Glomerular visceral epithelial cell (primary cell): ENCODE measurements at regions not wholly inside any gene's neighbourhood (a gene's known extent, or its start where the extent isn't known, plus 50 kb on each side); places are given as distances from the start of the nearest gene placed in this dataset.
"Not testable (repeated sequence)": the region's sequence is repeated elsewhere in the genome, so short reads cannot be mapped to it uniquely, and the experiment has no call there.

Experiments
- DNase-seq: peaks from one replicate; pipeline ENCODE4 v3.0.0-alpha.2; 2016; ENCODE audit errors: extremely low spot score

DNA sequence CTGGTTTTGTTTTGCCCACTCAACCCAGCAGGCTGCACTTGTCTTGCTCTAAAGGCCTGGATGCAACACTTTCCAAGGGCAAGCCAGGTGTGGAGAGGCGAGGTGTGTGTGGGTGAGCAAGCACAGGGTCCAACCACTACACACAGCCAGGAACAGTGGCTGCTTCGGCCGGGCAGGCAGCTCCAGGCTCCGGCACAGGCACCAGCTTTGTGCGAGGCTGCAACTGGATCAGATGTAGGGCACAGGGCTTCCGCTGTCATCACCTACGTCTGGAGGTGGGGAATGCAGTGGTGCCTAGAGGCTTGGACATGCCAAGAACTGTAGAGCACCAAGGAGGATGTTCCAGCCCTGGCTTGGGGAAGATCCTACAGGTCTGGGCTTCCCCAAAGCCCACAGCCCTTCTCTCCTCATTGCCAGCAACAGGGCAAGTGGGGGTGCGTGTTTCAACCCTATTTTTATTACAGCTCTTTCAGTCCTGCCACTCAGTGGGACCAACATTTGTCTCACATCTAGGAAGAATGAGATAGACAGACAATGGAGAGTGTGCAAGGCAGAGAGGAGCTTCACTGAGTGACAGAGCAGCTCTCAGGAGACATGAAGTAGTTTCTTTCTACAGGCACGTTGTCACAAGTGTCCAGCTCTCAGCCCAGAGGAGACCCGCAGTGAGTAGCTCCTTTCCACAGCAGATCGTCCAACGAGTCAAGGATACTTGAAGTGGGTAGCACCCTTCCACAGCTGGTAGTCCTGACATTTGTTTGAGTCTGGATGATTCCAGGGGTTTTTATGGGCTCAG, 622.2 kb downstream of the CDH9 start:
- no peak for DNase-seq

- DNase-seq, result no peak
Measured at GRCh38 chr5:26390608-26391007, 647.8 kb downstream of the CDH9 start.

GRCh38 chr5:26388976-26389375, 649.4 kb downstream of the CDH9 start:
- no peak for DNase-seq

DNA sequence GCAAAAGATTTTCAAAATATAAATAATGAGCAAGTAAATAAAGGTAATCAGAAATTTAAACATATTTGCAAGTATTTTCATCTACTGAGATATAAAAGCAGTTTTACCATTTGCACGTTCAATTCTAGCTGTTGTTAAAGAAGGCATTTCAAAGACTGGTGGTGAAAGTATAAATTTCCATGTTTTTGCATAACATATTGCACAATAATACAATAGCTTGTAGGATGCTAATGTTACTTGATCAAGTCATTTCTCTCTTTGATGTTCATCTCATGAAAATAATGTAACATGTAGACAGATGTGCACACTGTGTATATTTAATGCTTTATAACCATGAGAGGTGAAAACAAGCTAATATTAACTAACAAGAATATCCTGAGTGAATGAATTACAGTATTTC, 651.9 kb downstream of the CDH9 start:
- DNase-seq, result no peak

- not testable (repeated sequence) for DNase-seq
Measured at GRCh38 chr5:26364624-26365023, 673.8 kb downstream of the CDH9 start.

GRCh38 chr5:26343801-26344325, 694.5 kb downstream of the CDH9 start:
- DNase-seq, result no peak

DNA sequence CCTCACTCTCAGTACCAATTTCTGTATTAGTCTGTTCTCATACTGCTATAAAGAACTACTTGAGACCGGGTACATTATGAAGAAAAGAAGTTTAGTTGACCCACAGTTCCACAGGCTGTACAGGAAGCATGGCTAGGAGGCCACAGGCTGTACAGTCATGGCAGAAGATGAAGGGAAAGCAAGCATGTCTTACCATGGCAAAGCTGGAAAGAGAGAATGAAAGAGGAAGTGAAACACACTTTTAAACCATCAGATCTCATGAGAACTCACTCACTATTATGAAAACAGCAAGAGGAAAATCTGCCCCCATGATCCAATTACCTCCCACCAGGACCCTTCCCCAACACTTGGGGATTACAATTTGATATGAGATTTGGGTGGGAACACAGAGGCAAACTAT, 698.8 kb downstream of the CDH9 start:
- no peak for DNase-seq

DNA sequence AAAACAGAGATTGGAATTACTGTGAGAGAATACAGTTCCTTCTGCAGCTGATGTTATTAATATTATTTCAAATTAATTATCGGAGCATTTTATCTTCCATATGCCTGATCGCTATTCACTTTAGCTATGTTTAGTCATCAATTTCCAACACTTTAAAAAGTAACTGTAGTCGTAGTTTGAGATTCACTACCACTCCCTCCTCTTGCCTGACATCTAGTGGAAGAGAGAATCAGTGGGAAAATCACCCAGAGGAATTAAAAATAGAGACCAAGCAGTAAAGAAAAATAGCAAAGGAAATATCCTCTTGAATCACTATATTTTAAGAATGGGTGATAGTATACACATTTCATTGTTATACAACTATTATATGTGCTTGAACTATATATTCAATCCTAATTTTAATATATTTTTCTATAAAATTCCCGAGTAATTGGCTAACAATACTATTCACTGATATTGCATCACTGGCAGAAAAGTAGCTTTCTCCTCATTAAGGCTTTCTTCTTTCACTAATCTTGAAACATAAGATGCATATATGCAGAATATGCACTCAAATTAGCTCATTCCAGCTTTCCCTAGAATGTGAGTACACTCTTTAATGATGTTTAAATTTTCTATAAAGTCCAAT, 708.7 kb downstream of the CDH9 start:
- peak; percentile 36 for DNase-seq

- DNase-seq, result no peak
Measured at GRCh38 chr5:26326153-26326759, 712.1 kb downstream of the CDH9 start.

DNA sequence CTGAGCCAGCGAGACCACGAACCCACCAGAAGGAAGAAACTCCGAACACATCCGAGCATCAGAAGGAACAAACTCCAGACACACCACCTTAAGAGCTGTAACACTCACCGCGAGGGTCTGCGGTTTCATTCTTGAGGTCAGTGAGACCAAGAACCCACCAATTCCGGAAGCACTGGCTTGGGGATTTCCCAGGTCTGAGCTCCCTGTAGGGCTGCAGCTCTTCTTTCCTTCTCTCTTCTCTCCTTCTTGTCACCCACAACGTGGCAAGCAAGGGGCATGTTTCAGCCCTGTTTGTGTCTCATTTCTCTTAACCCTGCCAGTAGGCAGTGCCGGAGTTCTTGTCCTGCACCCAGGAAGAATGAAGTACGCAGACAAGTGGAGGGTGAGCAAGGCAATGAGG, 713.0 kb downstream of the CDH9 start:
- DNase-seq, result not testable (repeated sequence)

DNA sequence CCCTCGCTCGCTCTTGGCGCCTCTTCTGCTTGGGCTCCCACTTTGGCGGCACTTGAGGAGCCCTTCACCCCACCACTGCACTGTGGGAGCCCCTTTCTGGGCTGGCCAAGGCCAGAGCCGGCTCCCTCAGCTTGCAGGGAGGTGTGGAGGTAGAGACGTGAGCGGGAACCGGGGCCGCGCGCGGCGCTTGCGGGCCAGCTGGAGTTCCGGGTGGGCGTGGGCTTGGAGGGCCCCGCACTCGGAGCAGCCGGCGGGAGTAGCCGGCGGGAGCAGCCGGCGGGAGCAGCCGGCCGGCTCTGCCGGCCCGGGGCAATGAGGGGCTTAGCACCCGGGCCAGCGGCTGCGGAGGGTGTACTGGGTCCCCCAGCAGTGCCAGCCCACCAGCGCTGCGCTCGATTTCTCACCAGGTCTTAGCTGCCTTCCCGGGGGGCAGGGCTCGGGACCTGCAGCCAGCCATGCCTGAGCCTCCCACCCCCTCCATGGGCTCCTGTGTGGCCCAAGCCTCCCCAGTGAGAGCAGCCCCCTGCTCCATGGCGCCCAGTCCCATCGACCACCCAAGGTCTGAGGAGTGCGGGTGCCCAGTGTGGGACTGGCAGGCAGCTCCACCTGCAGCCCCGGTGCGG, 714.0 kb downstream of the CDH9 start:
- not testable (repeated sequence) for DNase-seq

DNA sequence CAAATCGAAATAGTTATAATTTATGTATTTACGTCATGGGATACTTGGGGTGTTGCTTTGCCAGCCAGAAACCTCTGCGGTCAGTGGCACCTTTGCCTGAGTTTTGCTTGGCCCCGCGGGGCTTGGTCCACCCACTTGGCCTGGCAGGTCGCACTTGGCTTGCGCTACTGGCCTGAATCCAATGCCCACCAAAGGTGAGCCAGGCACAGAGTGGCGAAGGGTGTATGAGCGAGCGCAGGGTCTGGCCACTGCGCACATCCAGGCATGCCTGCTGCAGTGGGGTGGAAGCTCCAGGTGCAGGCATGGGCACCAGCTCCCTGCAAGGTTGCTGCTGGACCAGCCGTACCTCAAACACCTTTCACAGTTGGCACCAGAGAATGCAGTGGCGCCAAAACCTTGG, 714.6 kb downstream of the CDH9 start:
- no peak for DNase-seq

DNA sequence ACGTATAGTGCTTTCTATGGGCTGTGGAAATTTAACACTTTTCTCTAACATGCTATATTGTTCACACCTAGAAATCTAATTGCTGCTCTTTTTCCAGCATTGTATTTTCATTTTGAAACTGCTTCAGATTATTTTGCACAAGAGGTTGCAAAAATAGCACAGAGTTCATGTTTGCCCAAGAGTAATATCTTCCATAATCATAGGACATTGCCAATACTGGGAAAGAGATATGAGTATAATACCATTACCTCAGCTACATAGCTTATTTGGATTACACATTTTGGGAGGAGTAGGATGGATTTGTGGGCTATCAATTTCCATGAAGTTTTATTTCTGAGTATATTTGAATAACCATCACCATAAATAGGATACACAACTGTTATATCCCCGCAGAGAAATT, 717.1 kb downstream of the CDH9 start:
- no peak for DNase-seq

GRCh38 chr5:26310415-26310814, 728.0 kb downstream of the CDH9 start:
- no peak for DNase-seq

- peak; percentile 13 for DNase-seq
Measured at GRCh38 chr5:26295541-26295940, 742.8 kb downstream of the CDH9 start.

- DNase-seq, result no peak
Measured at GRCh38 chr5:26282190-26282589, 756.2 kb downstream of the CDH9 start.

GRCh38 chr5:26278078-26278477, 760.3 kb downstream of the CDH9 start:
- no peak for DNase-seq

GRCh38 chr5:26259081-26259480, 779.3 kb downstream of the CDH9 start:
- no peak for DNase-seq

- DNase-seq, result no peak
Measured at GRCh38 chr5:26245321-26245720, 793.1 kb downstream of the CDH9 start.

DNA sequence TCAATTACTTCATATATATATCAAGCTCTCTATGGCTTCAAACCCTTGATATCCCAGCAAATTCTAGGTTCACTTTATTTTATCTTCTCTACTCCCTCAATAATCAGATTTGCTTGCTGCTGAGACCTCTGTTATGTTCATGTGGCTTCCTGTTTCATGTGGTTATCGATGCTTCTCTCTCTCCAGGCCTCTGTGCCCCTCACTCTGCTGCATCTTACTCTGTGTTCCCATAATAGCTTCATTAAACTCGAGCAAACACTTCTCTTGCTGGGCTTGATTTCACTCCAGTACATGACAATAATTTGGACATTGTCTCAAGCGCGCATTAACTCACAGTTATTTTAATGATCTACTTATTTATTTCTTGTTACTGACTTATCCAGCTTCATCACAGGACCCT, 798.8 kb downstream of the CDH9 start:
- DNase-seq, result no peak

- DNase-seq, result no peak
Measured at GRCh38 chr5:26237489-26237888, 800.9 kb downstream of the CDH9 start.

DNA sequence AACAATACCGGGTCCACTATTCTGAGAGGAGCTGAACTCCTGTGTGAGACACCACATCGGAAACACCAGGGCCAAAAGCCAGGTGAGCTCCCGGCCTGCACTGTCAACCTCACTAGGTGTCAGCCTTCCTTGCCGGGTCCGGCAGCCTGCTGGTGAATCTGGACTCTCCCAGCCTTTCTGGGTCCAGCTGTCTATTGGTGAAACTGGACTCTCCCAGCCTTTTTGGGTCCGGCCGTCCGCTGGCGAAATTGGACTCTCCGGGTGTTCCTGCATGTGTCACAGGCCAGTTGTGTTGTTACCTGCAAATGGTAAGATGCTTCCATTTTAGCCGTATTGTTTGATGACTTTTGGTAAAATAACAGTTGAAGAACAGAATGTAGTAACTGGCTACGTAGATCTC, 801.5 kb downstream of the CDH9 start:
- DNase-seq, result no peak
